A673 (cell line): ENCODE measurements at regions not wholly inside any gene's neighbourhood (a gene's known extent, or its start where the extent isn't known, plus 50 kb on each side); places are given as distances from the start of the nearest gene placed in this dataset.

Source experiments
- CTCF ChIP-seq: fragments of 300-800, 200-600 bp; sonication (generic); conservative IDR thresholded peaks from 2 replicates; pipeline ENCODE4 v1.5.1; 2017; ENCODE audit warnings: low read depth, mild to moderate bottlenecking, antibody characterized with exemption, low read length, moderate library complexity, mixed read lengths
- EZH2 ChIP-seq: fragments of 200-600 bp; sonication (generic); IDR thresholded peaks from 2 replicates; pipeline ENCODE4 v1.6.1; 2017; ENCODE audit warnings: borderline replicate concordance, low read depth, mild to moderate bottlenecking, mixed read lengths, antibody characterized with exemption, low read length; ENCODE audit not compliant: poor library complexity, severe bottlenecking

DNA sequence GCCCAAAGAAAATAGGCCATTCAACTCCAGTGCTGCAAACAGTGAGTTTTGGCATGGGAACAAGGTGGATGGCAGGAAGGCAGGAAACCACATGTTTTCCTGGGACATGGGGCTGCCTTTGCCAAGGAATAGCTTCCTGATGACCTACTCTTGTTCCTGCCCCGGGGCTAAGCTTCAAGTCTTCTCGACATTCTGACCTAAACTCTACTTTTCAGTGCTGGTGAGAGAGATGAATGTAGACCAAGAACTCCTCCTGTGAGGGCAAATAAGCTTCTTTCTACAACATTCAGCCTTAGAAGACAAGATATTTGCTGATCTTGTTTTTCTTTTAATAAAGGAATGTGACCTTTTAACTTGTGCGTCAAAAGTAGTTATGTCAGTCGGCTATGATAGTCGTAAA lies 199.0 kb downstream of the GPR37 start:
- TF ChIP-seq CTCF (no peak), EZH2 (no peak)
